ENCODE measurements at regions not wholly inside any gene's neighbourhood (a gene's known extent, or its start where the extent isn't known, plus 50 kb on each side); places are given as distances from the start of the nearest gene placed in this dataset.

GRCh38 chr11:42975180-42975529 lies 336.6 kb upstream of the API5 start:
- no peak for TF ChIP-seq EP300 (IDR thresholded peaks at IDR 0.05; ENCODE audit: borderline replicate concordance)
- TF ChIP-seq NFIC (IDR thresholded peaks at IDR 0.05), result no peak
- no peak for TF ChIP-seq FOXM1 (IDR thresholded peaks at IDR 0.05; ENCODE audit: borderline replicate concordance, low read depth)
- TF ChIP-seq, protein P1, sequence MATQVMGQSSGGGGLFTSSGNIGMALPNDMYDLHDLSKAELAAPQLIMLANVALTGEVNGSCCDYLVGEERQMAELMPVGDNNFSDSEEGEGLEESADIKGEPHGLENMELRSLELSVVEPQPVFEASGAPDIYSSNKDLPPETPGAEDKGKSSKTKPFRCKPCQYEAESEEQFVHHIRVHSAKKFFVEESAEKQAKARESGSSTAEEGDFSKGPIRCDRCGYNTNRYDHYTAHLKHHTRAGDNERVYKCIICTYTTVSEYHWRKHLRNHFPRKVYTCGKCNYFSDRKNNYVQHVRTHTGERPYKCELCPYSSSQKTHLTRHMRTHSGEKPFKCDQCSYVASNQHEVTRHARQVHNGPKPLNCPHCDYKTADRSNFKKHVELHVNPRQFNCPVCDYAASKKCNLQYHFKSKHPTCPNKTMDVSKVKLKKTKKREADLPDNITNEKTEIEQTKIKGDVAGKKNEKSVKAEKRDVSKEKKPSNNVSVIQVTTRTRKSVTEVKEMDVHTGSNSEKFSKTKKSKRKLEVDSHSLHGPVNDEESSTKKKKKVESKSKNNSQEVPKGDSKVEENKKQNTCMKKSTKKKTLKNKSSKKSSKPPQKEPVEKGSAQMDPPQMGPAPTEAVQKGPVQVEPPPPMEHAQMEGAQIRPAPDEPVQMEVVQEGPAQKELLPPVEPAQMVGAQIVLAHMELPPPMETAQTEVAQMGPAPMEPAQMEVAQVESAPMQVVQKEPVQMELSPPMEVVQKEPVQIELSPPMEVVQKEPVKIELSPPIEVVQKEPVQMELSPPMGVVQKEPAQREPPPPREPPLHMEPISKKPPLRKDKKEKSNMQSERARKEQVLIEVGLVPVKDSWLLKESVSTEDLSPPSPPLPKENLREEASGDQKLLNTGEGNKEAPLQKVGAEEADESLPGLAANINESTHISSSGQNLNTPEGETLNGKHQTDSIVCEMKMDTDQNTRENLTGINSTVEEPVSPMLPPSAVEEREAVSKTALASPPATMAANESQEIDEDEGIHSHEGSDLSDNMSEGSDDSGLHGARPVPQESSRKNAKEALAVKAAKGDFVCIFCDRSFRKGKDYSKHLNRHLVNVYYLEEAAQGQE (IDR thresholded peaks at IDR 0.05; ENCODE audit: low read depth), result no peak
- TF ChIP-seq EGR1 (IDR thresholded peaks at IDR 0.05), result no peak
- TF ChIP-seq, protein P2, sequence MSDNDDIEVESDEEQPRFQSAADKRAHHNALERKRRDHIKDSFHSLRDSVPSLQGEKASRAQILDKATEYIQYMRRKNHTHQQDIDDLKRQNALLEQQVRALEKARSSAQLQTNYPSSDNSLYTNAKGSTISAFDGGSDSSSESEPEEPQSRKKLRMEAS (IDR thresholded peaks at IDR 0.05), result no peak
- no peak for TF ChIP-seq TCF12 (IDR thresholded peaks at IDR 0.05; ENCODE audit: low read depth)
- no peak for TF ChIP-seq CEBPB (IDR thresholded peaks at IDR 0.05)
- no peak for TF ChIP-seq TEAD4 (IDR thresholded peaks at IDR 0.05)
- TF ChIP-seq RAD21 (IDR thresholded peaks at IDR 0.05; ENCODE audit: low read depth), result no peak
